Kidney epithelial cell (primary cell): ENCODE measurements at regions not wholly inside any gene's neighbourhood (a gene's known extent, or its start where the extent isn't known, plus 50 kb on each side); places are given as distances from the start of the nearest gene placed in this dataset.

Experiments
- DNase-seq: peaks from one replicate; pipeline ENCODE4 v3.0.0-alpha.2; 2010; ENCODE audit warnings: low read depth
- H3K27me3 ChIP-seq: 2 replicates; pipeline ENCODE4 v1.6.0; 2011; ENCODE audit warnings: low read length; ENCODE audit not compliant: control insufficient read depth, insufficient read depth
- H3K36me3 ChIP-seq: 2 replicates; pipeline ENCODE4 v1.5.1; 2011; ENCODE audit warnings: low read length; ENCODE audit not compliant: control insufficient read depth, insufficient read depth
- H3K4me3 ChIP-seq: 2 replicates; pipeline ENCODE4 v1.5.1; 2011; ENCODE audit warnings: low read depth, mild to moderate bottlenecking, control low read depth, low read length
- CTCF ChIP-seq: IDR thresholded peaks from 2 replicates; pipeline ENCODE4 v1.5.1; 2011; ENCODE audit warnings: mild to moderate bottlenecking, moderate library complexity, low read length, control low read depth, inconsistent platforms; ENCODE audit not compliant: insufficient read depth, poor library complexity, severe bottlenecking

GRCh38 chr15:93997071-93997658 lies 234.2 kb upstream of the MCTP2 start:
- DNase-seq: no peak
- no peak overlapping the region for H3K4me3 ChIP-seq
- H3K27me3 ChIP-seq: no peaks in the 10 kb centered on the region
- TF ChIP-seq CTCF: peak; percentile 77
- no peaks in the 10 kb centered on the region for H3K36me3 ChIP-seq

- Histone ChIP-seq H3K36me3 (no peaks in the 10 kb centered on the region), H3K4me3 (no peak overlapping the region), H3K27me3 (no peaks in the 10 kb centered on the region)
- no peak for TF ChIP-seq CTCF
- no peak for DNase-seq
Measured at GRCh38 chr15:93989440-93989998, 241.8 kb upstream of the MCTP2 start.

GRCh38 chr15:93987068-93987467 lies 244.3 kb upstream of the MCTP2 start:
- no peak for DNase-seq
- H3K27me3 ChIP-seq: no peaks in the 10 kb centered on the region
- TF ChIP-seq CTCF: no peak

GRCh38 chr15:93986400-93986984 lies 244.9 kb upstream of the MCTP2 start:
- Histone ChIP-seq H3K27me3 (no peaks in the 10 kb centered on the region), H3K4me3 (no peak overlapping the region), H3K36me3 (no peaks in the 10 kb centered on the region)
- DNase-seq: no peak
- no peak for TF ChIP-seq CTCF

More at GRCh38 chr15:93987068-93987467, 244.3 kb upstream of the MCTP2 start:
- Histone ChIP-seq H3K36me3 (no peaks in the 10 kb centered on the region), H3K4me3 (no peak overlapping the region)

GRCh38 chr15:93985925-93986324 lies 245.4 kb upstream of the MCTP2 start:
- Histone ChIP-seq H3K27me3 (no peaks in the 10 kb centered on the region), H3K4me3 (no peak overlapping the region), H3K36me3 (no peaks in the 10 kb centered on the region)
- no peak for DNase-seq
- TF ChIP-seq CTCF: no peak
